Daoy (cell line): ENCODE measurements at regions not wholly inside any gene's neighbourhood (a gene's known extent, or its start where the extent isn't known, plus 50 kb on each side); places are given as distances from the start of the nearest gene placed in this dataset.
A peak's percentile ranks its signal among the peaks of the same experiment; 100 is the strongest.

Source experiments
- DNase-seq: peaks from one replicate; pipeline ENCODE4 v3.0.0-alpha.2; 2015; ENCODE audit warnings: low read depth

DNA sequence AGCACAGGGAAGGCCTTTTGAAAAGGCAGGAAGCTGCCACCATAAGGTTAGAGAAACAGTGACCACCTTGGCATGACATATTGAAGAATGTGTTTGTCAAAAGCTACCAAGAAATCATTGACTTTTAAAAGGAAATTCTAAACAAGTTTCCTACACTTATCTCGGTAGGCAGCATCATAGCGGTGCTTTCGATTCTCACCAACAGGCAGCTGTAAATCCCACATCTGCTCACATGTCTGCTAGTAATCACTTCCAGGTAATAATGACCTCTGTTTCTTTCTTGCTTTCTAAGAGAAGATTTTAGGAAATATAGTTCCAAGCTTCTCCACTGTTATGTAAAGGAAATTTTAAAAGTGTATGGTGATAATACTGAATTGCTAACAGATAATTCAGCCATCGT is 821.1 kb upstream of the FOXG1 start:
- DNase-seq = no peak

DNA sequence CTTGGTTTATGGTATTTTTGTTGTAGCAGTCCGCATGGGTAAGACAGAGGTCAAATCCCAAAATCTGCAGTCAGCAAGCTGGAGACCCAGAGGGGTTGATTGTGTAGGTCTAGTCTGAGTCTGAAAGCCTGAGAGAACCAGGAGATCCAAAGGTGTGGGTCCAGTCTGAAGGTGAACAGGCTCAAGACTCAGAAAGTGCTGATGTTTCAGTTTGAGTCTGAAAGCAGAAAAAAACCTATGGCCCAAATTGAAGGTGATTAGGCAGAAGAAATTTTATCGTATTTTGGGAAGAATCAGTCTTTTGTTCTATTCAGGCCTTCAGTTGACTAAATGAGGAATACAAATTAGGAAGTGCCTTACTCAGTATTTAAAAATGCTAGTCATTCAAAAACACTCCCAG is 807.8 kb upstream of the FOXG1 start:
- DNase-seq = no peak

DNA sequence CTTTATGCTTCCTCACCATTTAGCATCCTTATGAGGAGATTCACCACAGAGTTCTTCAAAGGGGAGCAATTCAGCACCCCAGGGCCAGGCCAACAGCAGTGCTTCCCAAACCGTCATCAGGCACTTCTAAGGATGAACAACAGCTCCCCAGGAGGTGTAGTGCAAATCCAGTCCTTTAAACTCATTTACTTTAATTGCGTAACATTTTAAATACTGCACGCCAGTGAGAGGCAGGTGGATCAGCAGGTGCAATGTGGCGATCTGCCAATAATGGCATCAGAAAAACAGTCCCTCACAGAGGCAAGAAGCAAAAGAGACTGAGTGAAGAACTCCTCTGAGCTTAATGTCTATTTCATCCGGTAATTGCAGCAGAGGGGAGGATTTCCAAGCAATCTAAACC is 770.9 kb upstream of the FOXG1 start:
- DNase-seq = no peak

GRCh38 chr14:28001002-28001401 is 765.6 kb upstream of the FOXG1 start:
- DNase-seq = no peak

DNA sequence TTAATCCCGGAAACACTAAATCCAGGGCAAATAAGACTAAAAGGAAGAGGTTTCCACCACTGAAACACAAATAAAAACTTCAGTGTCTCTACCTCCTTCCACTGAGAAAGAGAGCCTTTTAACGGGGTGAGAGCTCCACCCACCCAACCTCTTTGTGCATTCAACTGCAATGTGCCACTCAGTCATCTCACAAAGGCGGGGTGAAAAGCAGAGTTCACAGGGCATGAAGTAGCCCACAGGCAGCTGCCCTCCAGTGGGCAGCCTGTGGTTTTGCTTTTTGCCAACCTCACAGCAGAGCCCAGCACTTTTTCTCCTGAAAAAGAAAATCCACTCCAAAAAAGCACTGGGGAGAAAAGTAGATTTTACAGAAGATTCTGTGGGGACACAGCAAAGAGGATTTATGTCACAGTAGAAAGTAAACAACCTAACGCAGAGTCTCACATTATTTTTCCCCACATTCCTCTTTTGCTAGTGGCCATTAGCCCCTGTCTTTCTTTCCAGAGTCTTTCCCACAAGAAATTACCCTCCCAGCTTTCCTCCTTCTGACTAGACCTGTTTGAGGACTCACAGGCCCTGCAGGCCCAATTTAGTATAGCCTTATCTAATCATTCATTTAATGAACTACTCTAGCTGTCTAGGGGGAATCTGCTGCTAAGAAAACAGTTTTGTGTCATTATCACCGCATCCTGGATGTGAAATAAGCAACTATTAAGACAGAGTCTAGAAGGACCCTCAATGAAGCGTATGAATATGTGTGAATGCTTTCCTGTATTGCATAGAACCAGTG is 753.8 kb upstream of the FOXG1 start:
- DNase-seq = peak; percentile 50

DNA sequence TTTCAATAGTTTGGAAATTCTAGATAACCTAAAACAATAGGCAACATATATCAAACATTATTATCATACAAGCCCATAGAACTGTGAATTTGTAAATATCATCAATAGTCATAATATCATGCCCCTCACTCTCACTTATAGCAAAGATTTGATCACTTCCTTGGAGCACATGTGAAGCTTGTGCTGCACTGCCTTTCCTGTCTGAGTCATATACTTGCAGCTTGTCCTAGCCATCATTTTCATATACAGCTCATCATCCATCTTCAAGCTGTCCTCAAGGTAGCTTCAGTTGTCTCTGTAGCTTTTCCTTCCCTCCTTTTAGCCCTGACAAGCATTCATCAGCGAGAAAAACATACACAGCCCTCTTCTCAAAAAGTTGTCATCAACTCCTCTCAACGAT is 746.5 kb upstream of the FOXG1 start:
- DNase-seq = no peak

GRCh38 chr14:28023853-28024252 is 742.7 kb upstream of the FOXG1 start:
- no peak for DNase-seq

DNA sequence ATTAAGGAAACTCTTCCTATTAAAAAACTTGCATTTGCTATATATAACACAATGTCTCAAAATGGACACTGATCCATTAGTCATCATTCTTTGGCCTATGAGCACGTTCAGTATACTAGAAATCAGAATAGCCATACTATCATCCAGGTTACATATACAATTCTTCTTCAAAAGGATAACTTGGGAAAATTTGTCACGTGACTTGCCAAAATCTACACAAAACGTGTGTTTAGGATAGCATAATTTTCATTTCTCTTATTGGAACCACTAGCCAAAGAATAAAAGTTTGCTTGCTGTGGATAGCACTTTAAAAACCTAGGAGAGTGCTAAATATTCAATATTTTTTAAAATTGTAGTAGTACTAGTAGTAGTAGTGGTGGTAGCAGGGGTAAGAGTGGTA is 714.3 kb upstream of the FOXG1 start:
- no peak for DNase-seq

DNA sequence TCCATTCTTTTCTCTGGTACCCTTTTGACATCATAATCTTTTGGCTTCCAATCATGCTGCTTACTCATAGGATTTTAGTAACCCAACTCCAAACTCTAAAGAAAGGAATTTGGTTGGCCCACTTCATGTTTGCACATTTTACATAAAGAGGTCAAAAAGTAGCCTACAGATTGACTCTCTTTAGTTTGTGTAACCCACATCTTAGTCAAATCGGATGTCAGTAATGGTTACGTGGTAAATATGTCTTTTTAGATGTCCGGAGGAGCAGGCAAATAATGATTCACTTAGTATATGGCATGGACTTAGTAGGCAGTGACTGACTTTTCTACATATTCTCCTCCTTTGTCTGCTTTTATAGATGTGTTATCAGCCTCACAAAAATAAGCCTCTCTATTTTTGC is 711.6 kb upstream of the FOXG1 start:
- peak; percentile 2 for DNase-seq

DNA sequence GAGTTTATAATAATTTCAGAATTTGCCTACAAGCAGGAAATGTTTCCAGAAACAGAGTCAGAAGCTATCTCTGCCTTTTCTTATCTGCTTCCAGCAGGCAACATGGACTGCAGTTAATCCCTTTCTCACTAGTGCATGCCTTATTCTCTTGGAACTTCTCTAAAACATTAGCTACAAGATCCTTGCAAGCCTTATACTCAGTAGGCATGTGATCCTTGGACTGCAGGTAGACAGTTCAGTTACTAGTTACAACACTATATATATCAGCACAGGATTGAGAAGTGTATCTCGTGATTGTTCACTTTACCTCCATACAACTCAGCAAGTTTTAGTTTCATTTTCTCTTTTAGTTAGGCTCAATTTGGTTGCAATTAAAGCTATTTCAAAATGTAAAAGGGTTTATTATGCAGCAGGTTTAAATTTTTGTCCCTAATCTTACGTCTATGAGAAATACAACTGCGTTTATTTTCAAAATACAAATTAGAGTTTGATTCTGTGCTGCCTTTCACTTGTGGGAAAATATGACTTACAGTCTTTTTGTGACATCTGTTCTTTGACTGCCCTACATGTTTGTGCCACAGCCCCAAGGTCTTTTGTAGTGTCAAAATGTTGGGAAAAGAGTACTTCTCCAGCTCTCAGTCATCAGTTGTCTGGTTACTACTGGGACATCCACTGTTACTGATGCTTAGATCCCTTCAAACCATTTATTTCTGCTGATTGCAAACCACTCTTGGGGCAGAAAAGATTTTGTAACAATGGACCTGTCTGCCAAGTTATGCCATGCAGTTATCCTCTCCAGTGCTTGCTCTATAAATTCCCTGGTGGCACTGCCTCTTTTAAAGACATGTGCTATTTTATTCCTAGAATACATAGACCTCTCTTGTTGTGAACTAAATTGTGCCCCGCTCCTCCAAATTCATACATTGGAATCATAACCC is 709.0 kb upstream of the FOXG1 start:
- peak; percentile 19 for DNase-seq

DNA sequence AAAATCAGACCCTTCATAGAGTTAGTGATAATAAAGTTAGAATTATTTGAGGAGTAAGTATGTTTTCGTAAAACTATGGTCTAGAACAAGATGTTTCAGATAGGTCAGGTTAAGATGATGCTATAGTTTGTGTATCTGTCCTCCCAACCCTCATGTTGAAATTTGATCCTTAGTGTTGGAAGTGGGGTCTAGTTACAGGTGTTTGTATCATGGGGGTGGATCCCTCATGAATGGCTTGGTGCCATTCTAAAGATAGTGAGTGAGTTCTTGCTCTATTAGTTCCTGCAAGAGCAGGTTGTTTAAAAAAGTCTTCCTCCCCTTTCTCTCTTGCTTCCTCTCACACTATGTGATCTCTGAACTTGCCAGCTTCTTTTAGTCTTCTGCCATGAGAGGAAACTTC is 707.3 kb upstream of the FOXG1 start:
- no peak for DNase-seq

DNA sequence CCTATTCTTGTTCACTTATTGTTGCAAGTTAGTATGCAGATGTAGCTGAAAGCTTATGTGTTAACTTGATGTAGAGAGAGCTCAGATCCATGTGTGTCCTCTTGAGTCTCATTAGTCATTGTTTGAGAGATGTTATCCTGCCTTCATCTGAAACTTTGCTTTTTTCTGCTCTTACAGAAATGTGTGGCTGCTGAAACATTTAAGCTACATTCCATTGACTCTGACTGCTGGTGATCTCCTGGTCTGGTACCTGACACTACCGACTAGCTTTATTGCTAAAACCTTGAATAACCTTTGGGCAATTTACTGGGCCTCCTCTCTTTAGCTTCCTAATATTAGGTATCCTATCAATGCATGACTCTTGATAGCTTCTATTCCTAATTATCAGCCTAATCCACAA is 705.6 kb upstream of the FOXG1 start:
- DNase-seq = peak; percentile 4

DNA sequence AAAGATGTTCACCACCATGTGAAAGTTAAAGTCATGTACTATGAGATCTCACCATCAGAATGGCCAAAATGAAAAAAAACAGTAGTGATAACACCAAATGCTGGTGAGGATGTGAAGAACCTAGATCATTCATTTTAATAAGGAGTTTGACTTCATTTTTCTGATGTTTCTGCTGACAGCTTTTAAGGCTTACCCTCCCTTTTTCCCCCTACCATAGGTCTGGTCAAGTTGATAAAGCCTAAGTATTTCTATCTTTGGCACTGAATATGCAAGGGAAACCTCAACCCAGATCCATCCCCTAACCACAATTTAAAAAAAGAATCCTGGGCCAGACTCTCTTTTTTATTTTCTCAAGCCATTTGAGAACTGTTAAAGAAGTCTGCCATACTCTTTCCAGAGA is 689.6 kb upstream of the FOXG1 start:
- DNase-seq = no peak

DNA sequence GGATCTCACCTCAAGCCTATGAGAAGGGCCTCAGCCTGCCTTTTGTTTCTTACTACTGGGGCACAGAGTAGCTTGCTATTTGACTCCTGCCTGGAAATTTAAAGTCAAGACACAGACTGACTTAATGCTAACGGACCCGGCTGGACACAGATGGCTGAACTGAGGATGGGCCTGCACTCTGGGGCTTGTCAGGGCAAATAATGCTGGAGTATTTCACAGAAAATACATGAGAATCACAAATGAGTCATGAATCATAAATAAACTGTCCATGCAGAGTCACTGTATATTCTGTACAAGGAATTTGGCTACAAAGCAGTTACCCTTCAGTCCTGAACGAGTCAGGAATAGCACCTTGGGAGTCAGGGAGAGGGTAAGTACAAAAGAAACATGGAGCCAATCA is 683.2 kb upstream of the FOXG1 start:
- DNase-seq = peak; percentile 36

- DNase-seq = no peak
Measured at GRCh38 chr14:28088125-28088524, 678.5 kb upstream of the FOXG1 start.

DNA sequence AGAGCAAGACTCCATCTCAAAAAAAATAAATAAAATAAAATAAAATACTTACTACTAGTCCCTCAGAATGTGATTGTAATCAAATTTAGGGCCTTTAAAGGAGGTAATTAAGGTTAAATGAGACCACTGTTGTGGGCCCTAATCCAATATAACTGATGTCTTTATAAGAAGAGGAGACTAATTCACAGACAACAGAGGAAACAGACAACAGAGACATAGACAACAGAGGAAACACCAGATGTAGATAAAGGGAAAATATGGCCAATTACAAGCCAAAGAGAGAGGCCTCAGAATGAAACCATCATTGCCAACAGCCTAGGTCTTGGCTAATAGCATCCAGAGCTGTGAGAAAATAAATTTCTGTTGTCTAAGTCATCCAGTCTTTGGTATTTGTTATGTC is 669.0 kb upstream of the FOXG1 start:
- no peak for DNase-seq

- DNase-seq = no peak
Measured at GRCh38 chr14:28098856-28099255, 667.7 kb upstream of the FOXG1 start.

GRCh38 chr14:28102001-28102400 is 664.6 kb upstream of the FOXG1 start:
- DNase-seq = peak; percentile 23

GRCh38 chr14:28102814-28103213 is 663.8 kb upstream of the FOXG1 start:
- DNase-seq = peak; percentile 91

GRCh38 chr14:28113311-28113710 is 653.3 kb upstream of the FOXG1 start:
- no peak for DNase-seq

DNA sequence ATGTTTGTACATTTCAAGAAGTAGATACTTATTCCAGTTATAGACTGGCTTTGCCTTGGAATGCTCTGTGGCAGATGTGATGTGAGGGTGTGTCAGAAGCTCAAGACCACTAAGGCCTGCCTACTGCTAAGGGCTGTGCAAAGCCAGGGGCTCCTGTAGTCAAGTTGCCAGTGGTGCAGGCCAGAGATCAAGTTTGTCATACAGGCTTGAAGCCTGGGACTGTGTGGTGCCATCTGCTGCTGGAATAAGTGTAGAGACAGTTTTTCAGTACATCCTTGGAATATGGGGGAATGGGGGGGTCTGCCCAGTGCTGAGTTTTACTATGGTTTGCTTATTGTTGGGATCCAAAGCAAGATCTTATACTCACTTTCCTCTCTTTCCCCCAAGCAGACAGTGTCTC is 649.9 kb upstream of the FOXG1 start:
- DNase-seq = no peak

GRCh38 chr14:28119849-28120248 is 646.7 kb upstream of the FOXG1 start:
- DNase-seq = no peak

GRCh38 chr14:28120391-28120790 is 646.2 kb upstream of the FOXG1 start:
- no peak for DNase-seq
